H1 (cell line): ENCODE measurements at regions not wholly inside any gene's neighbourhood (a gene's known extent, or its start where the extent isn't known, plus 50 kb on each side); places are given as distances from the start of the nearest gene placed in this dataset.

ENCODE experiments used
- ASH2L ChIP-seq: fragments of 200-600, 300-600 bp; sonication (generic); IDR thresholded peaks from one replicate; pipeline ENCODE4 v1.7.1; 2017; ENCODE audit warnings: low read length
- E2F6 ChIP-seq: IDR thresholded peaks from 2 replicates; pipeline ENCODE4 v1.6.1; 2012; ENCODE audit warnings: inconsistent platforms
- RAD21 ChIP-seq, 2 experiments: IDR thresholded peaks in 1 of 2; conservative IDR thresholded peaks in 1 of 2; 2 replicates each; pipeline ENCODE4 v1.6.1; 2011; ENCODE audit warnings: low read depth in 2 of 2, low read length in 2 of 2, improper control_type of control experiment in 1 of 2, inconsistent platforms in 1 of 2, mild to moderate bottlenecking in 1 of 2, moderate library complexity in 1 of 2
- RBBP5 ChIP-seq: IDR thresholded peaks from 2 replicates; pipeline ENCODE4 v1.7.1; 2012; ENCODE audit warnings: low read depth, mild to moderate bottlenecking, inconsistent platforms, low read length, moderate library complexity, borderline replicate concordance
- SP4 ChIP-seq: IDR thresholded peaks from 2 replicates; pipeline ENCODE4 v1.6.1; 2012; ENCODE audit warnings: low read length, inconsistent platforms

- no peak for TF ChIP-seq E2F6
- TF ChIP-seq SP4, result no peak
- TF ChIP-seq ASH2L, result no peak
- TF ChIP-seq RAD21 (IDR thresholded peaks at IDR 0.05 in 1 of 2, conservative IDR thresholded peaks at IDR 0.05 in 1 of 2; ENCODE audit: low read depth in 2 of 2, low read length in 2 of 2), result no peak
- no peak for TF ChIP-seq RBBP5
- TF ChIP-seq, all 59 proteins: peak for 0
Measured at GRCh38 chr20:46803123-46804020, 91.3 kb upstream of the EYA2 start (continued).
